IPS-18a (cell line): ENCODE measurements at regions not wholly inside any gene's neighbourhood (a gene's known extent, or its start where the extent isn't known, plus 50 kb on each side); places are given as distances from the start of the nearest gene placed in this dataset.

Experiments
- H3K27ac ChIP-seq: one replicate; pipeline ENCODE4 v1.5.1; 2013; ENCODE audit warnings: low read length
- H3K27me3 ChIP-seq: one replicate; pipeline ENCODE4 v1.6.1; 2013; ENCODE audit warnings: mild to moderate bottlenecking, low read length; ENCODE audit not compliant: control insufficient read depth, insufficient read depth
- H3K36me3 ChIP-seq: one replicate; pipeline ENCODE4 v1.6.1; 2013; ENCODE audit warnings: low read depth, low read length; ENCODE audit not compliant: control insufficient read depth
- H3K4me1 ChIP-seq: one replicate; pipeline ENCODE4 v1.6.1; 2013; ENCODE audit warnings: low read depth, low read length; ENCODE audit not compliant: control insufficient read depth
- H3K4me3 ChIP-seq: one replicate; pipeline ENCODE4 v1.5.1; 2013; ENCODE audit warnings: low read length
- H3K9ac ChIP-seq: one replicate; pipeline ENCODE4 v1.6.1; 2013; ENCODE audit warnings: mild to moderate bottlenecking, low read length, moderate library complexity
- H3K9me3 ChIP-seq: one replicate; pipeline ENCODE4 v1.6.1; 2013; ENCODE audit warnings: low read depth, low read length; ENCODE audit not compliant: control insufficient read depth

DNA sequence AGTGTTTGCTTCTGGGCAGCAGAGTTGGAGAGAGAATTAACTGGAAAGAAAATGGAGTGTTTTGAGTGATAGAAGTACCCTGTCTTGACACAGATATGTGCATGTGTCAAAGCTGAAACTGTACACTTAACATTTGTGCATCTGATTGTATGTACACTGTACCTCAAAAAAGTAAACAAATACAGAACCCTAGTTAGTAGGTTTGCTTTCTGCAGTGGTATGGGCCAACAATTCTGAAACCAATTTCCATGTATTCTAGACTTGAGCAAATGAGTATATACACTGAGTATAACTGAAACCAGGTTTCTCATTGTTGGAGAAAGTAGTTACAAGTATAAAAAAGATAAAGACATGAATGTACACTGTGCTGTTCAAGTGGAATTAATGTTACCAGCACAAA lies 52.4 kb downstream of the ELAPOR2 start:
- H3K4me1 ChIP-seq, result peaks cover 6% of the 10 kb centered on the region
- no peak overlapping the region for H3K9ac ChIP-seq
- H3K27ac ChIP-seq, result no peak overlapping the region
- H3K4me3 ChIP-seq, result no peak overlapping the region
- no peaks in the 10 kb centered on the region for H3K27me3 ChIP-seq
- H3K36me3 ChIP-seq, result no peaks in the 10 kb centered on the region
- H3K9me3 ChIP-seq, result no peaks in the 10 kb centered on the region

DNA sequence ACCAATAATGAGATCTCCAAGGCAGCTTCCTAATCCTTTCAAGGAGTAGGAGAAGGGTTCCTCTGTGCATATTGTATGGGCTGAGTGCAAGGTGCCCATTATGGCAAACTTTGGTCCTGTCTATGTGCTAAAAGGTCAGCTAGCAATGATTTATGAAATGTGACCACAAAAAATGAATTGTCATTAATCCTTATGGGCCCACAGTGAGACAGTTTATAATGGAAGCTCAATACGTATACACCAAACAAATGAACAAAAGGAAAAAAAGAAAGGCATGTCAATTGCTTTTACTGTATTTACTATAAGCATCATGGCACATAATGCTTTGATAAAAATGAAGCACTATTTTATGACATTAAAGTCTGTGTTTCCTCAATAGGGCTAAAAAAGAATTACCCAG lies 54.5 kb downstream of the ELAPOR2 start:
- H3K4me3 ChIP-seq, result no peak overlapping the region
- H3K9ac ChIP-seq, result no peak overlapping the region
- H3K4me1 ChIP-seq, result peaks cover 15% of the 10 kb centered on the region
- H3K36me3 ChIP-seq, result no peaks in the 10 kb centered on the region
- H3K9me3 ChIP-seq, result no peaks in the 10 kb centered on the region
- no peaks in the 10 kb centered on the region for H3K27me3 ChIP-seq
- H3K27ac ChIP-seq, result no peak overlapping the region

- Histone ChIP-seq H3K4me3 (no peak overlapping the region), H3K9ac (no peak overlapping the region), H3K4me1 (peaks cover 15% of the 10 kb centered on the region), H3K27ac (no peak overlapping the region), H3K27me3 (no peaks in the 10 kb centered on the region), H3K9me3 (no peaks in the 10 kb centered on the region), H3K36me3 (no peaks in the 10 kb centered on the region)
These were observed 55.3 kb downstream of the ELAPOR2 start for GRCh38 chr7:87003872-87004798.

- H3K27ac ChIP-seq, result no peak overlapping the region
- H3K9ac ChIP-seq, result no peak overlapping the region
- peaks cover 17% of the 10 kb centered on the region for H3K4me1 ChIP-seq
- no peaks in the 10 kb centered on the region for H3K36me3 ChIP-seq
- no peaks in the 10 kb centered on the region for H3K27me3 ChIP-seq
- no peak overlapping the region for H3K4me3 ChIP-seq
- H3K9me3 ChIP-seq, result no peaks in the 10 kb centered on the region
These were observed 58.2 kb downstream of the ELAPOR2 start for GRCh38 chr7:87001214-87001613.

DNA sequence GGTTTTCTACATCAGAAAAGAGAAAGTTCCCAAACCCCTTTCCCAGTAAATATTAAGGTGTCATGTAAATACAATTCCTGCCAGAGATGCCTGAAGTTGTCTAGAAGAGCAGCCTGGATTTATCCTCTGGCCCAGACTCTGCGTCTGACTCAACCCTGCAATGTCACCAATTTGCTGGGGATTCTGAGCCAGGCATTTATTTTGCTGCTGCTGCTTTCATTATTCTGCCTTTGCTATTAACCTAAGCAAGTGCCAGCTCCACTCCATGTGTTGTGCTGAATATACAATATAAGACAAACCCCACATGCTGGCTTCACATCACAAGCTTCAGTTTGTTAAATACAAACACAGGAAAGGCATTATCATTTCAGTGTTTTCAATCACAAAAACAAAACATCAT lies 59.1 kb downstream of the ELAPOR2 start:
- peaks cover 20% of the 10 kb centered on the region for H3K4me1 ChIP-seq
- H3K27ac ChIP-seq, result no peak overlapping the region
- H3K9ac ChIP-seq, result no peak overlapping the region
- no peaks in the 10 kb centered on the region for H3K9me3 ChIP-seq
- H3K4me3 ChIP-seq, result no peak overlapping the region
- no peaks in the 10 kb centered on the region for H3K36me3 ChIP-seq
- H3K27me3 ChIP-seq, result no peaks in the 10 kb centered on the region

- Histone ChIP-seq H3K4me3 (no peak overlapping the region), H3K27ac (no peak overlapping the region), H3K36me3 (no peaks in the 10 kb centered on the region), H3K9me3 (no peaks in the 10 kb centered on the region), H3K4me1 (peaks cover 20% of the 10 kb centered on the region), H3K9ac (no peak overlapping the region), H3K27me3 (no peaks in the 10 kb centered on the region)
These were observed 59.7 kb downstream of the ELAPOR2 start for GRCh38 chr7:86999750-87000149.

DNA sequence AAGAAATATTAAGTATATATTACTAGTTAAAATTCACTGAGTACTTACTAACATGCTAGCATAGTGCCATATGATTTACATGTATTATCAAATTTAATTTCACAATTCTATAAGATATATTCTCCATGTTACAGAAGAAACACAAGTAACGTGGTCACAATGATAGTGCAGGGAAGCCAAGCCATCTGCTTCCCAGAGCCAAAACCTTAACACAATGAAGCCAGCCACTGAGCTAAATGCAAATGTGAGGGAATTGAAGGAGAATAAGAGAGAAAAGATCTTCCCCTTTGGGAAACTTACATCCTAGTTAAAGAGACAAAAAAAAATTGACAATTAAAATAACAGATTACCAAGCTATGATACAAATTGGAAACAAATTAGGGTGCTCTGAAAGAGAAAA lies 63.6 kb downstream of the ELAPOR2 start:
- Histone ChIP-seq H3K9ac (no peak overlapping the region), H3K27ac (no peak overlapping the region), H3K4me3 (no peak overlapping the region), H3K9me3 (no peaks in the 10 kb centered on the region), H3K4me1 (peaks cover 12% of the 10 kb centered on the region), H3K27me3 (no peaks in the 10 kb centered on the region), H3K36me3 (no peaks in the 10 kb centered on the region)

DNA sequence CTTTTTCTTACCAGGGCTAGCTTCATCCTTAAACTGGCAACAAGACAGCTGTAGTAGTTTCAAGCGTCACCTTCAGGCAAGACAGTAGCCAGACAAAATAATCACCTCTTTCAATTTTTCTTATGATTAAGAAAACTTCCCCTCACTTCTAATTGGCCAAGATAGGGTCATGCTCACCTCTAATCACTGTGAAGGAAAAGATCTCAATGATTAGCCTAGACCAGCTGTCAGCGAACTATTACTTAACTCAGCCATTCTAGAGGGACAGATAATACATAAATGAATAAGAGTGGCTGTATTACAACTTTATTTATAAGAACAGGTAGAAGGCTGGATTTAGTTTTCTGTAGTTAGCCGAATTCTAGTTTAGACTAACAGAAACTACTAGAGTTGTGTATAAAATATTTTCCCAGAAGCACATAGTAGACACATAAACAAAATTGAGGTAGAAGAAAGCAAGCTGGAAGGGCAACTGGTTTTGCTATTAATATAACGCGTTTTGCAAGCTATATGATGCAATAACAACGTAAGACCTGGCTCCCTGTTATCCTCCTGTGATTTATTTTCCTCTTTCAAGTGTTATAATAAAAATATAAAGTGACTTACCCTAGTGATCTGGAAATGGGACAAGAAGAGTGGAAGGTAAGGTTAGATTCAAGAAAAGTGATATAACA lies 64.3 kb downstream of the ELAPOR2 start:
- Histone ChIP-seq H3K9ac (no peak overlapping the region), H3K27ac (no peak overlapping the region), H3K36me3 (no peaks in the 10 kb centered on the region), H3K9me3 (no peaks in the 10 kb centered on the region), H3K4me1 (peaks cover 7% of the 10 kb centered on the region), H3K27me3 (no peaks in the 10 kb centered on the region), H3K4me3 (no peak overlapping the region)

GRCh38 chr7:86991771-86992191 lies 67.7 kb downstream of the ELAPOR2 start:
- H3K27me3 ChIP-seq, result no peaks in the 10 kb centered on the region
- H3K4me1 ChIP-seq, result peaks cover 5% of the 10 kb centered on the region
- H3K27ac ChIP-seq, result no peak overlapping the region
- H3K4me3 ChIP-seq, result no peak overlapping the region
- no peaks in the 10 kb centered on the region for H3K9me3 ChIP-seq
- H3K36me3 ChIP-seq, result no peaks in the 10 kb centered on the region
- H3K9ac ChIP-seq, result no peak overlapping the region

- H3K9me3 ChIP-seq, result no peaks in the 10 kb centered on the region
- no peak overlapping the region for H3K9ac ChIP-seq
- H3K36me3 ChIP-seq, result no peaks in the 10 kb centered on the region
- H3K27me3 ChIP-seq, result no peaks in the 10 kb centered on the region
- no peak overlapping the region for H3K4me3 ChIP-seq
- H3K27ac ChIP-seq, result no peak overlapping the region
- peaks cover 4% of the 10 kb centered on the region for H3K4me1 ChIP-seq
These were observed 68.2 kb downstream of the ELAPOR2 start for GRCh38 chr7:86991093-86991769.

DNA sequence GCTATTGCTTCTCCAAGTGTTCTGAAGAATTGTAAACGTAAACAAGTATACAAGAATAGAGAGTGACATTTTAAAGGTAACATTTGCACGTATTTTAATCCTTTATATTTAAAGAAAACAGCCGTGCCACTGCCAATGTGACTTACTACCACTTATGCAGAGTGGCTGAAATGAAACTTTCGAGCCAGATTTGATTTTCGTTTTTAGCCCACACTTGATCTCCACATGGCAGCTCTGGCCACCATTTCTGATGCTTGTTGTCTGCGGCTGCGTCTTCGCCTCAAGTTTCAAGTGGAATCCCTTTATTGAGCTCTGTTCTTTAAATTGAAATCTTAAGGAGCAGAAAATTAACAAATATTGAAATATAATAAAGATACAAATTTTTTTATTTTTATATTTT lies 70.0 kb downstream of the ELAPOR2 start:
- H3K4me1 ChIP-seq, result no peaks in the 10 kb centered on the region
- no peaks in the 10 kb centered on the region for H3K9me3 ChIP-seq
- H3K27me3 ChIP-seq, result no peaks in the 10 kb centered on the region
- H3K27ac ChIP-seq, result no peak overlapping the region
- no peak overlapping the region for H3K9ac ChIP-seq
- no peak overlapping the region for H3K4me3 ChIP-seq
- H3K36me3 ChIP-seq, result no peaks in the 10 kb centered on the region
